PFSK-1 (cell line): ENCODE measurements at regions not wholly inside any gene's neighbourhood (a gene's known extent, or its start where the extent isn't known, plus 50 kb on each side); places are given as distances from the start of the nearest gene placed in this dataset.
A peak's percentile ranks its signal among the peaks of the same experiment; 100 is the strongest.

Experiments used
- FOXP2 ChIP-seq: optimal IDR thresholded peaks from 2 replicates; pipeline ENCODE3; 2011; ENCODE audit warnings: borderline replicate concordance, control low read depth, inconsistent platforms; ENCODE audit not compliant: insufficient read depth; ENCODE audit errors: extremely low read length, extremely low read depth
- POLR2AphosphoS5 ChIP-seq: IDR thresholded peaks from 2 replicates; pipeline ENCODE4 v1.6.1; 2012; ENCODE audit warnings: low read depth, mild to moderate bottlenecking, control low read depth, low read length, moderate library complexity
- REST ChIP-seq, 2 experiments: IDR thresholded peaks; 2 replicates each; pipeline versions ENCODE4 v1.6.1 to v1.8.0; 2011 to 2012; ENCODE audit warnings: low read depth in 2 of 2, low read length in 2 of 2, control low read depth in 1 of 2, inconsistent platforms in 1 of 2, mild to moderate bottlenecking in 1 of 2, moderate library complexity in 1 of 2; ENCODE audit not compliant: insufficient read depth in 1 of 2
- SIN3A ChIP-seq: IDR thresholded peaks from 2 replicates; pipeline ENCODE4 v1.6.1; 2012; ENCODE audit warnings: mild to moderate bottlenecking, low read length, moderate library complexity, borderline replicate concordance; ENCODE audit not compliant: insufficient read depth
- TAF1 ChIP-seq: IDR thresholded peaks from 2 replicates; pipeline ENCODE4 v1.6.1; 2012; ENCODE audit warnings: low read length, control low read depth, borderline replicate concordance; ENCODE audit not compliant: insufficient read depth

- no peak for TF ChIP-seq SIN3A
- no peak for TF ChIP-seq REST (IDR thresholded peaks at IDR 0.05; ENCODE audit: insufficient read depth in 1 of 2, low read depth in 2 of 2, low read length in 2 of 2)
- no peak for TF ChIP-seq FOXP2
These were observed 189.0 kb downstream of the BCAS1 start for GRCh38 chr20:53881362-53881761.

- TF ChIP-seq FOXP2 (no peak), TAF1 (no peak), REST (IDR thresholded peaks at IDR 0.05; ENCODE audit: insufficient read depth in 1 of 2, low read depth in 2 of 2, low read length in 2 of 2) (no peak), POLR2AphosphoS5 (no peak), SIN3A (no peak)
These were observed 190.2 kb downstream of the BCAS1 start for GRCh38 chr20:53880108-53880641.

- TF ChIP-seq TAF1: no peak
- TF ChIP-seq FOXP2: peak; percentile 4
- TF ChIP-seq SIN3A: no peak
These were observed 191.2 kb downstream of the BCAS1 start for GRCh38 chr20:53879048-53879684.

- TF ChIP-seq TAF1 (no peak), FOXP2 (peak; percentile 6)
These were observed 191.9 kb downstream of the BCAS1 start for GRCh38 chr20:53878262-53879047.

DNA sequence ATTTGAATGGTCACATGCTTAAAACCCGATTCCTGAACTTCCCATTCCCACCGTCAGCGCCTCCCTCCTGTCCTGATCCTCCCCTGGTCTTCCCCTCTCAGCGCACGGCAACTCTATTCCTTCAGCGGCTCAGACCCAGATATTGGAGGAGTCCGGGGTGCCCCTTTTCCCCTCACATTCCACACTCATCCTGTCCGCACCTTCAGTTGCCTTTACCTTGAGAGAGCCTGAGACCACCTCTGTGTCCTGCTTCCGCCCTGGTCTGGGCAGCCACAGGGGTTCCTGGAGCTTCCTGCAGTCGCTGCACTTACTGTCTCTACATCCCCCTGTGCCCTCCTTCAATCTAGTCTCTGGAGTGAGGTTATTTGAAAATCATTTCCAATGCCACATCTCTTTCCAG is 193.4 kb downstream of the BCAS1 start:
- TF ChIP-seq POLR2AphosphoS5 (no peak), SIN3A (no peak), REST (IDR thresholded peaks at IDR 0.05; ENCODE audit: insufficient read depth in 1 of 2, low read depth in 2 of 2, low read length in 2 of 2) (no peak), TAF1 (no peak), FOXP2 (no peak)

GRCh38 chr20:53876470-53876869 is 193.9 kb downstream of the BCAS1 start:
- TF ChIP-seq REST (IDR thresholded peaks at IDR 0.05; ENCODE audit: insufficient read depth in 1 of 2, low read depth in 2 of 2, low read length in 2 of 2) (no peak), POLR2AphosphoS5 (no peak)
